HUDEP-2 (cell line): ENCODE measurements at regions not wholly inside any gene's neighbourhood (a gene's known extent, or its start where the extent isn't known, plus 50 kb on each side); places are given as distances from the start of the nearest gene placed in this dataset.
"Not testable (repeated sequence)": the region's sequence is repeated elsewhere in the genome, so short reads cannot be mapped to it uniquely, and the experiment has no call there.

Source experiments
- DNase-seq, 76 experiments: peaks; one replicate each; lab custom pipeline; 2025; ENCODE audit not compliant: unreplicated experiment in 76 of 76; lab: John Stamatoyannopoulos, UW

GRCh38 chr18:28781616-28782362 is 604.9 kb upstream of the CDH2 start:
- DNase-seq: no peak

DNA sequence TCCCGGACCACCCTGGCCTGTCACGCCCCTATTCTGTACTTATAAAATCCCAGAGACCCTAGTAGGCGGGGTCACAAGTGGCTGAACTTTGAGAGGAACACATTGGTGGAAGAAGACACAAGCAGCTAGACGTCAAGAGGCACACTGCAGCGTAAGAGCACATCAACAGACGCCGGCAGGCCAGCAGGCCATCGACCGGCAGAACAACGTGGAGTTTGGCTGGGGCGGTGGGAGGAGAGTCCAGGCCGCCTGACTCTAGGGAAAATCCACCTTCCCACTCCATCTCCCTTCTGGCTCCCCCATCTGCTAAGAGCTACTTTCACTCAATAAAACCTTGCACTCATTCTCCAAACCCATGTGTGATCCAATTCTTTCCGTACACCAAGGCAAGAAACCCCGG is 601.8 kb upstream of the CDH2 start:
- DNase-seq: no peak

GRCh38 chr18:28777756-28778155 is 600.8 kb upstream of the CDH2 start:
- no peak for DNase-seq

- no peak for DNase-seq
These were observed 594.9 kb upstream of the CDH2 start for GRCh38 chr18:28771849-28772248.

DNA sequence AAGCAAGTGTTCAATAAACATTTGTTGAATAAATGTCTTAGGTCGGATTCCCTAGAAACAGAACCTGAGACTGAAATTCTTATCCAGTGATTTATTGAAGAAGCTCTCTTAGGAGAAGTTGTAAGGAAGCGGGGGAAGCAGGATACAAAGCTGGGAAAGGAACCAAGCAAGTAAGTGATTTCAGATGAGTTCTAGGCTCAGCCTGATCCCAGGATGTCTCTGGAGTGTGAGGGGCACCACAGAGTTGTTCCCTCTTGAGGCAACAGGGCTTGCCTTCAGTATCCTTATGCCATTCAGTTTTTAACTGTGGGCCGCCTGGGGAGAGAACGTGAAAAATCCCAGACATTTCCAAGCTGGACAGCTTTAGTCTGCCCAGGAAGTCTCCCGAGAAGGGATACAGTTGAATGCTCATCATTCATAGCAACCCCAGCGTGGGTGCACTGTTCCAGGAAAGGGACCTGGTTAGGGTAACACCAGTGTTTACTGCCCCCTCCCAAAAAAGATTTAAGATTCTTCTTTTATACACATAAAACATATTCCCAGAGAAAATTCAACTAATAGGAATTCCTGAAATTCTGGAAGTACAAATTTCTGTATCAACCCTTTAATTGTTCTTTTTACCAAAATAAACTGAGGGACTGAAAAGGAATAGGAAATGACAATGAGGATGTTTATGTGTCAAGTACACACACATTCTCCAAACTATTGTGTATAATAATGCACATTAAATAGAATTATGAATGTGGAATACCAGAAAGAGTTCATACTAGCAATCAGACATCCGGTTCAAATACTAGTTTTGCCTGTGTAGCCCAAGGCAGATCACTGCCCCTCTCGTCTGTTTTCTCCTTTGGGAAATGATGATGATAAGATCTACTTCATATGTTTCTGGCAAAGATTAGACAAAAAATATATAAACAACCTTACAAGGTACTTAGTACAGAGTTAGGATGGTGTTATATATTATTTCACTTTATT is 592.1 kb upstream of the CDH2 start:
- no peak for DNase-seq

- DNase-seq: no peak
These were observed 590.8 kb upstream of the CDH2 start for GRCh38 chr18:28767727-28768211.

GRCh38 chr18:28767201-28767600 is 590.3 kb upstream of the CDH2 start:
- DNase-seq: no peak

GRCh38 chr18:28766721-28767120 is 589.8 kb upstream of the CDH2 start:
- no peak for DNase-seq

GRCh38 chr18:28766027-28766426 is 589.1 kb upstream of the CDH2 start:
- no peak for DNase-seq

DNA sequence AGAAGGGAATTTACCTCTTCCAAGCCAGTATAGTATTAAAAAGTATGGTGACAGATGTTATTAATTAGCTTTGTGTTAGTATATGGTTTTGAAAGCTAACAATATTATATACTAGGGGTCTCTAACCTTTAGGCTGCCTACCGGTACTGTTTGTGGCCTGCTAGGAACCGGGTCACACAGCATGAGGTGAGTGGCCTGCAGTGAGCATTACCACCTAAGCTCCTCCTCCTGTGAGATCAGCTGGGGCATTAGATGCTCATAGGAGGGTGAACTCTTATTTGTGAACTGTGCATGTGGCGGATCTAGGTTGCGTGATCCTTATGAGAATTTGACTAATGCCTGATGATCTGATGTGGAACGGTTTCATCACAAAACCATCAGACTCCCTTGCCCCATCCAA is 583.4 kb upstream of the CDH2 start:
- DNase-seq: no peak

DNA sequence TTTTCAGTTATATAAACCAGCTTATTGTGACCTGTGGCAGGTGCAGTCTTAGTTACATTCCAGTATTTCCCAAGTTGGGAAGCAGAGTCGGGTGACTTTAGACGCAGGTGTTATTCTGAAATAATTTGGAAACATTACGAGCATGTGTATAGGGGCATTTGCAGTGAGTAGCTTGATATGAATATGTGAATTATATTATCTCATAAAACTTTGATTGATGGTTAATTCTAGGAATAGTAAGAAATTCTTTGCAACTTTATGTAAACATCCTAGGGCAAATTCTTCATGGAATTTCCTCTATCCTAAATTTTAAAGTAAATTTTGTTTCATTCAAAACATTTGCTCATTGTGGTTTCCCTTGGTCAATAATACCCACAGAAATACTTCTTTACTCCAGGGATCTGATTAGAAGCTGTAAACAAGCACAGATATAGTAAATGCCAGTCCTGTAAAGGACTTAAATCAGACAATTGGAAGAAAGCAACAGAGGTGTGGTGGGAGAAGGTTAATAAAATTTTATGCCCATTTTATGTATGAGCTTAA is 580.6 kb upstream of the CDH2 start:
- DNase-seq: no peak

GRCh38 chr18:28743115-28743514 is 566.2 kb upstream of the CDH2 start:
- DNase-seq: no peak

- DNase-seq: no peak
These were observed 563.6 kb upstream of the CDH2 start for GRCh38 chr18:28740575-28740974.

GRCh38 chr18:28736951-28737350 is 560.0 kb upstream of the CDH2 start:
- DNase-seq: no peak

- no peak for DNase-seq
These were observed 559.3 kb upstream of the CDH2 start for GRCh38 chr18:28736223-28736622.

- DNase-seq: no peak
These were observed 558.8 kb upstream of the CDH2 start for GRCh38 chr18:28735731-28736130.

GRCh38 chr18:28729321-28729720 is 552.4 kb upstream of the CDH2 start:
- DNase-seq: no peak

- DNase-seq: no peak
These were observed 552.0 kb upstream of the CDH2 start for GRCh38 chr18:28728891-28729290.

- not testable (repeated sequence) for DNase-seq
These were observed 550.3 kb upstream of the CDH2 start for GRCh38 chr18:28727189-28727588.

DNA sequence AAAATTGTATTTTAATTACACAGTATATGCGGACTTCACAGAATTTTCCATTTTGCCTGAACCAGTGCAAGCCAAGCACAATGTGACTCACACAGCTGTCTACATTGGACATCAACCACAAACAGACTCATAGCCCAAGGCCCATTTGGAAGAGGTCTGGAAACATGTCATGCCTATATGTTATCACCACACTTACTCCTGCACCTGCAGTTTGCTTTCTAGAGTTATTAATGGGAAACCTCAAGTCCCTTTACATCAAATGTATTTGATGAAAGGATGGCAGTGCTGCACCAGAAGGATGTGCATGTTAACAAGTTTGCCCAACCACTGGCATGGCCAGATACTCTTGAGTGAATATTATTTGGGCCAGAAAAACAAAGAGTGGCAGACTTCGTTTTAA is 548.9 kb upstream of the CDH2 start:
- no peak for DNase-seq

GRCh38 chr18:28723506-28723905 is 546.6 kb upstream of the CDH2 start:
- no peak for DNase-seq
